ENCODE measurements at regions not wholly inside any gene's neighbourhood (a gene's known extent, or its start where the extent isn't known, plus 50 kb on each side); places are given as distances from the start of the nearest gene placed in this dataset.

DNA sequence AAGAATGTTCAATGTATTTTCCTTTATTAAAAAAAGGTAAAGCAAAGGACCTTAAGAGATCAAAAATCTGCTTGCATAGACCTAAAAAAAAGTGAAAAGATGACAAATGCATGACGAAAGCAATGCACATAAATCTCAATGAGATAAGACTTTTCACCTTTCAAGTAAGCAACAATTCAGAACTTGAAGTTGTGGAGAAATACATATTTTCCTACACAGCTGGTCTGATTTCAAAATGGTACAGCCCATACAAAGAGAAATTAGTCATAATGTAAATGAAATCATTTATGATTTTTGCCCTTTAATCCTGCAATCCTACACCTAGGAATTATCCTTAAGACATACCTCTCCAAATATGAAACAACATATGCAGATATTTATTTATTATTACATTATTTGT is 568.0 kb downstream of the ANXA1 start:
- TF ChIP-seq, protein P1, sequence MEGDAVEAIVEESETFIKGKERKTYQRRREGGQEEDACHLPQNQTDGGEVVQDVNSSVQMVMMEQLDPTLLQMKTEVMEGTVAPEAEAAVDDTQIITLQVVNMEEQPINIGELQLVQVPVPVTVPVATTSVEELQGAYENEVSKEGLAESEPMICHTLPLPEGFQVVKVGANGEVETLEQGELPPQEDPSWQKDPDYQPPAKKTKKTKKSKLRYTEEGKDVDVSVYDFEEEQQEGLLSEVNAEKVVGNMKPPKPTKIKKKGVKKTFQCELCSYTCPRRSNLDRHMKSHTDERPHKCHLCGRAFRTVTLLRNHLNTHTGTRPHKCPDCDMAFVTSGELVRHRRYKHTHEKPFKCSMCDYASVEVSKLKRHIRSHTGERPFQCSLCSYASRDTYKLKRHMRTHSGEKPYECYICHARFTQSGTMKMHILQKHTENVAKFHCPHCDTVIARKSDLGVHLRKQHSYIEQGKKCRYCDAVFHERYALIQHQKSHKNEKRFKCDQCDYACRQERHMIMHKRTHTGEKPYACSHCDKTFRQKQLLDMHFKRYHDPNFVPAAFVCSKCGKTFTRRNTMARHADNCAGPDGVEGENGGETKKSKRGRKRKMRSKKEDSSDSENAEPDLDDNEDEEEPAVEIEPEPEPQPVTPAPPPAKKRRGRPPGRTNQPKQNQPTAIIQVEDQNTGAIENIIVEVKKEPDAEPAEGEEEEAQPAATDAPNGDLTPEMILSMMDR (conservative IDR thresholded peaks at IDR 0.05; ENCODE audit: low read depth, low read length): no peak
- no peak for DNase-seq (ENCODE audit: low read depth)

DNA sequence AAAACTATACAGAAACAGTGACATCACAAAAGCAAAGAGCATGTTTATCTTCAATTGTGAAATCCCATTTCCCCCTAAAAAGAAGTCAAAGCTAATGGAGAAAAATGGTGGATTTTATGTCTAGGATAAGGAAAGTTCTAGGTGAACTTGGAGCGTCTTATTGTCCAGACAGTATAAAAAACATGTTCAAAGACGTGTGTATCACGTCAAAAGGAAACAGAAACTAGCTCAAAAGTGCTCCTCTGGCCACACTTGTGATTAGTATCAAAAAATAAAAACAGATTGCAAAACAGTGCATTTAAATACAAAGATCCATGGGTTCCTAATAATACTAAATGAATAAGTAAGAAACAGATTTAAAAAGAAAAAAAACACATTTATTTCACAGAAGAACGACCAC is 568.9 kb downstream of the ANXA1 start:
- no peak overlapping the region for H3K4me3 ChIP-seq (ENCODE audit: low read depth, low read length)
- DNase-seq (ENCODE audit: low read depth): no peak
- TF ChIP-seq, protein P1 (conservative IDR thresholded peaks at IDR 0.05; ENCODE audit: low read depth, low read length): no peak

More for the DNA sequence above, 568.0 kb downstream of the ANXA1 start:
- no peak overlapping the region for H3K4me3 ChIP-seq (ENCODE audit: low read depth, low read length)

DNA sequence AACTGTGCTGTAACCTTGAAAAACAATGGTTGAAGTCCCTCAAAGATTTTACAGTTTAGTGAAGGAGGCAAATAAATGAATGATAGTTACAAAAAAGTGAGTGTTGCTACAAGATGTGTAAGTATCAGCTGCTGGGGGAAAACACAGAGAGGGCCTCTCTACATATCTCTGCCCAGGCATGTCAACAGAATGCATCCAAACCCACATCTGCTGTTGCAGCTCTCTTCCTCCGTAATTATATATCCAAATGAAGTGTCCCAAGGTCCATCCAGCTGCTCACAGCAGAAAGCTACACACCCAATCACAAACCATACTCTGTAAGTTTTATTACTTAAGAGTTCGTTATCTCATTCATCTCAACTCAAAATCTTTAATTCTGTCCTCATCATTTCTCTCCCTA is 584.6 kb downstream of the ANXA1 start:
- TF ChIP-seq, protein P1 (conservative IDR thresholded peaks at IDR 0.05; ENCODE audit: low read depth, low read length): no peak
- DNase-seq (ENCODE audit: low read depth): no peak
- H3K4me3 ChIP-seq (ENCODE audit: low read depth, low read length): no peak overlapping the region

DNA sequence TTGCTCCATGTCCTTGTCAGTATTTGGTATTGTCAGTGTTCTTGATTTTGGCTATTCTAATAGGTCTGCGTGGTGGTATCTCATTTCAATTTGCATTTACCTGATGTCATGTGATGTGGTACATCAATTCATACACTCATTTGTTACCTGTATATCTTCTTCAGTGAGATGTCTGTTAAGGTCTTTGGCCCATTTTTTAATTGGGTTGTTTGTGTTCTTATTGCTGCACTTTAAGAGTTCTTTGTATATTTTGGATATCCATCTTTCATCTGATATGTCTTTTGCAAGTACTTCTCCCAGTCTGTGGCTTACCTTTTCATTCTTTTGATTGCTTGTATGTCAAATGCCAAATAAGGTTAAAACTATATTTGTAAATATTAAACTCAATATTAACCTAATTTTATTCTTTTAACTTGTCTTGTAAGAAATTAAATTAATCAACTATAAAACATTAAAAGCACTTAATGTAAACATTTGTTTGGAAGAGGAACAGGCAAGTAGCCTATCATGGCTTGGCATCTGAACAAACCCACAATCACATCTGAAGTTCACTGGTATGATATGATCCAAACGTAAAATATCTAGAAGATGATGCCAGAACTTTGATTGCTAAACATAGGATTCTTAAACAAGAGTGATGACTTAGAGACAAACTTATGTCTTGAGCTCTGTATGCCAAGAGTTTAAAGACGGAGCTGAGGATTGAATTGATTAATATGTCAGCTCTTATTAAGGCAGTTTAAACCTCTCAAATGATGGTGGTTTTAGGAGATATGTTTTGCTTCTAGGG is 587.3 kb downstream of the ANXA1 start:
- no peak overlapping the region for H3K4me3 ChIP-seq (ENCODE audit: low read depth, low read length)
- TF ChIP-seq, protein P1 (conservative IDR thresholded peaks at IDR 0.05; ENCODE audit: low read depth, low read length): no peak
- no peak for DNase-seq (ENCODE audit: low read depth)

DNA sequence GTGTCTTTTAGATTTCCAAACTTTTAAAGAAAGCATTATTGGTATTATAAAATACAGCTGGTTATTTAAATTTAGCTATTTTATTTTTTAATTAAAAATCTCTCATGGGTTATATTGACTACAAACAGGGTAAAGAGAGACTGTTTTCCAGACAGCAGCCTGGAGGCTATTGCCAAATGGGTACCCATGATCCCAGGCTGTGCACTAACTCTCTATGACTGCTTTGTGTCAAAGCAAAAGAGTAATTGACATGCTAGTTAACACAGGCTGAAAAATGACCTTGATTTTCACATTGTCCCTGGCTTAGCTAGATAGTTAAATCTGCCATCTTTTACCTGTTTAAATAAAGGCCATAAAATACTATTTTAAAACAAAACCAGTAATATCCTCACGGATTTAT is 589.7 kb downstream of the ANXA1 start:
- TF ChIP-seq, protein P1 (conservative IDR thresholded peaks at IDR 0.05; ENCODE audit: low read depth, low read length): no peak
- DNase-seq (ENCODE audit: low read depth): no peak
- H3K4me3 ChIP-seq (ENCODE audit: low read depth, low read length): no peak overlapping the region

DNA sequence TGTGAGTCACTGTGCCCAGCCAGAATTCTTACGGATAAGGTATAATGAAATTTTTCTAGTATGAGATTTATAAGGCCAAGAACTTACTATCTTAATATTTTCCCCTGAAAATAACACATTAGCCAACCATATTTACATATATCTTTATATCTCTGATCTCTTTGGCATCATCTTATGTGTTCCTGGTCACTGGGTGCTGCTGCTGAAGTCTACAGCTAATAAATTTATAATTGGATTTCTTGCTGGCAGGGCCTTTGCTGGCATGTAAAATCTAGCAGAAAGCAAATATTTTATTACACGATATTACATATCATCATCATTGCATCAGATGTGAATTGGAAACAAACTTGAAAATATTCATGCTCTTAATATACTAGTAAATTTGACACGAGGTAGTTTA is 590.7 kb downstream of the ANXA1 start:
- TF ChIP-seq, protein P1 (conservative IDR thresholded peaks at IDR 0.05; ENCODE audit: low read depth, low read length): no peak
- DNase-seq (ENCODE audit: low read depth): no peak

DNA sequence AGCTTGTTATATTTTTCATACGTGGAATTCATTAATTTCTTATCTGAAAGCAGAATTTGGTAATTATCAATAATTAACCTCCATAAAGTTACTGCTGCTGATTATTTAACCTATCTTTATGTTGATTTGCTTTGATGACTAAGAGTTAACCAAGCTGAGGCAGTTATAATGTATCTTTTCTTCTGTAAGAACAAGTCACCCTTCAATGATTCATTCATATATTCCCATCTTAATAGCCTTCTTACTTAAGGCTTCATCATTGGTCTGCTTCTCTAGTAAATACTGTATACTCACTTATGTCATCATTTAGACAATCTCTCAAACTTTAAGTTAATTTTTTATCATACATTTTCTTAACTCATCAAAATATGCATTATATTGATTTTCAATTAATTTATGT is 592.2 kb downstream of the ANXA1 start:
- no peak overlapping the region for H3K4me3 ChIP-seq (ENCODE audit: low read depth, low read length)
- TF ChIP-seq, protein P1 (conservative IDR thresholded peaks at IDR 0.05; ENCODE audit: low read depth, low read length): no peak
- no peak for DNase-seq (ENCODE audit: low read depth)

More for the DNA sequence above, 590.7 kb downstream of the ANXA1 start:
- H3K4me3 ChIP-seq (ENCODE audit: low read depth, low read length): no peak overlapping the region
